ENCODE measurements at regions not wholly inside any gene's neighbourhood (a gene's known extent, or its start where the extent isn't known, plus 50 kb on each side); places are given as distances from the start of the nearest gene placed in this dataset.
"Not testable (repeated sequence)": the region's sequence is repeated elsewhere in the genome, so short reads cannot be mapped to it uniquely, and the experiment has no call there.

- DNase-seq (ENCODE audit: low read depth in 2 of 2) = no peak
Measured at GRCh38 chr12:47373554-47374150, 293.9 kb upstream of the AMIGO2 start.

- no peak for DNase-seq (ENCODE audit: low read depth in 2 of 2)
Measured at GRCh38 chr12:47370421-47370820, 290.7 kb upstream of the AMIGO2 start.

GRCh38 chr12:47369085-47369484 is 289.3 kb upstream of the AMIGO2 start:
- DNase-seq (ENCODE audit: low read depth in 2 of 2) = no peak

GRCh38 chr12:47367912-47368537 is 288.3 kb upstream of the AMIGO2 start:
- no peak for DNase-seq (ENCODE audit: low read depth in 2 of 2)

- no peak for DNase-seq (ENCODE audit: low read depth in 2 of 2)
Measured at GRCh38 chr12:47366579-47366978, 286.8 kb upstream of the AMIGO2 start.

- DNase-seq (ENCODE audit: low read depth in 2 of 2) = no peak
Measured at GRCh38 chr12:47366157-47366556, 286.4 kb upstream of the AMIGO2 start.

- not testable (repeated sequence) for DNase-seq (ENCODE audit: low read depth in 2 of 2)
Measured at GRCh38 chr12:47365443-47366076, 285.8 kb upstream of the AMIGO2 start.

- no peak for DNase-seq (ENCODE audit: low read depth in 2 of 2)
Measured at GRCh38 chr12:47364261-47364660, 284.5 kb upstream of the AMIGO2 start.

GRCh38 chr12:47362126-47362705 is 282.5 kb upstream of the AMIGO2 start:
- DNase-seq (ENCODE audit: low read depth in 2 of 2) = no peak

GRCh38 chr12:47361389-47362021 is 281.7 kb upstream of the AMIGO2 start:
- peak; percentile 21 to 39 for DNase-seq (ENCODE audit: low read depth in 2 of 2)

GRCh38 chr12:47360771-47361388 is 281.1 kb upstream of the AMIGO2 start:
- DNase-seq (ENCODE audit: low read depth in 2 of 2) = peak; percentile 33 to 51

- DNase-seq (ENCODE audit: low read depth in 2 of 2) = no peak
Measured at GRCh38 chr12:47360093-47360480, 280.3 kb upstream of the AMIGO2 start.

GRCh38 chr12:47359310-47360092 is 279.7 kb upstream of the AMIGO2 start:
- DNase-seq (ENCODE audit: low read depth in 2 of 2) = no peak

GRCh38 chr12:47357006-47357405 is 277.2 kb upstream of the AMIGO2 start:
- not testable (repeated sequence) for DNase-seq (ENCODE audit: low read depth in 2 of 2)

- no peak for DNase-seq (ENCODE audit: low read depth in 2 of 2)
Measured at GRCh38 chr12:47356129-47356700, 276.5 kb upstream of the AMIGO2 start.

- DNase-seq (ENCODE audit: low read depth in 2 of 2) = no peak
Measured at GRCh38 chr12:47353508-47353907, 273.7 kb upstream of the AMIGO2 start.

GRCh38 chr12:47352067-47352466 is 272.3 kb upstream of the AMIGO2 start:
- no peak for DNase-seq (ENCODE audit: low read depth in 2 of 2)

GRCh38 chr12:47351526-47351925 is 271.8 kb upstream of the AMIGO2 start:
- no peak for DNase-seq (ENCODE audit: low read depth in 2 of 2)

GRCh38 chr12:47350062-47350408 is 270.3 kb upstream of the AMIGO2 start:
- DNase-seq (ENCODE audit: low read depth in 2 of 2) = no peak

GRCh38 chr12:47349137-47350061 is 269.6 kb upstream of the AMIGO2 start:
- peak in 1 of 2 donors; percentile 25 for DNase-seq (ENCODE audit: low read depth in 2 of 2)
